NCI-H2196 (cell line): ENCODE measurements at regions not wholly inside any gene's neighbourhood (a gene's known extent, or its start where the extent isn't known, plus 50 kb on each side); places are given as distances from the start of the nearest gene placed in this dataset.

Experiments used
- DNase-seq: peaks from one replicate; lab custom pipeline; 2025; ENCODE audit not compliant: unreplicated experiment; lab: John Stamatoyannopoulos, UW

DNA sequence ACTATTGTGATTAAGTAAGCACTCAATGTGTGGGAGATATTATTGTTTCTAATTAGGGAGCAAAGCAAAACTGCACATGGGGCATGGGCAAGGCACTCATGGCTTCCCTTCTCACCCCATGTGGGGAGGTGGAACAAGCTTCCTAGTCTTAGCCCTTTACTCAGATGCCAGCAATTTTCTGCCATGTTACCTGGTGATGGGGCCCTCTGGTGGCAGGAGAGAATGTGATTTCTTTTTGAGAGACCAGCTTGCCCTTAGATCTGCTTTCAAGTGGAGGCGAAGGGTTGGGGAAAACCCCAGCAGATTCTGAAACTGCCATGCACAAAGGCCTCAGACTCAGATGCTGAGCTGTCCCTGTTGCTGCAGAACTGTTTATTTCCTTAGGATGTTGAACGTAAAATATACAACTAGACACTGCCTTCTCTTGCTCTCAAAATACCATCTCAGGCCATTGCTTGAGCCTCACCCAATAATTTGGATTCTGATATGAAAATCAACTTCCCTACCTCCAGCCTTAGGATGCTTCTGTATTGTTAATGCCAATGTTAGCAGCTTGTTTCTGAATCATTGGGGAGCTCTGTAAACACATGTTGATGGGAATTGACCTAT lies 130.2 kb upstream of the TPRG1 start:
- peak; percentile 83 for DNase-seq

DNA sequence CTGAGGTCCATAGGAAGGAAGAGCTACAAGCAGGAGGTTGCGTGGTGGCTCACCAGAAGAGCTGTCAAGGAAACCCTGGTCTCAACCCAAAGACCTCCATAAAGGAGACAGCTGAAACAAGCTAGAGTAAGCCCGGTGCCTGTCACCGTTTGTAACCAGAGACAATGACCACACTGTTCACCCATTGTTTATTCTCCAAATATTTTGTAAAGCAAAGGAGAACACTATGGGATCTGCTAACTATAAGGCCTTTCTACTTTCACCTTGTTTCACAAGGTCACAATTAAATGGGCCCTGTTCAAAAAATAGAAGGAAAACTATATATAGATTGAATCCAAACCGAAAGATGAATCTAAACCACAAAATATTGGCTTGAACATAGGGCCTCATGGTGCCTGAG lies 128.9 kb upstream of the TPRG1 start:
- no peak for DNase-seq

DNA sequence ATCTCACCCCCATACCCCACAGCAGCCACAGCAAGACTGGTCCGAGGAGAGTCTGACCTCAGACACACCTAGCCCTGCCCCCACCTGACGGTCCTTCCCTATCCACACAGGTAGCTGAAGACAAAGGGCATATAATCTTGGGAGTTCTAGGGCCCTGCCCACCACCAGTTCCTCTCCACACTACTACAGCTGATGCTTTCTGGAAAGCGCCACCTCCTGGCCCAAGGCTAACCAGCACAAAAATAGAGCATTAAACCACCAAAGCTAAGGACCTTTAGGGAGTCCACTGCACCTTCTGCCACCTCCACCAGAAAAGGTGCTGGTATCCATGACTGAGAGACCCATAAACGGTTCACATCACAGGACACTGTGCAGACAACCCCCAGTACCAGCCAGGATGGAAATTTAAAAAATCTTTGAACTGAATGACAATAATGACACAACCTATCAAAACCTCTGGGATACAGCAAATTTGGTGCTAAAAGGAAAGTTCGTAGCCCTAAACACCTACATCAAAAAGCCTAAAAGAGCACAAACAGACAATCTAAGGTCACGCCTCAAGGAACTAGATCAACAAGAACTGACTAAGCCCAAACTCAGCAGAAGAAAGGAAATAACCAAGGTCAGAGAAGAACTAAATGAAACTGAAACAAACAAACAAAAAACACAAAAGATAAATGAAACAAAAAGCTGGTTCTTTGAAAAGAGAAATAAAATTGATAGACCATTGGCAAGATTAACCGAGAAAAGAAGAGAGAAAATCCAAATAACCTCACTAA lies 122.1 kb upstream of the TPRG1 start:
- no peak for DNase-seq

DNA sequence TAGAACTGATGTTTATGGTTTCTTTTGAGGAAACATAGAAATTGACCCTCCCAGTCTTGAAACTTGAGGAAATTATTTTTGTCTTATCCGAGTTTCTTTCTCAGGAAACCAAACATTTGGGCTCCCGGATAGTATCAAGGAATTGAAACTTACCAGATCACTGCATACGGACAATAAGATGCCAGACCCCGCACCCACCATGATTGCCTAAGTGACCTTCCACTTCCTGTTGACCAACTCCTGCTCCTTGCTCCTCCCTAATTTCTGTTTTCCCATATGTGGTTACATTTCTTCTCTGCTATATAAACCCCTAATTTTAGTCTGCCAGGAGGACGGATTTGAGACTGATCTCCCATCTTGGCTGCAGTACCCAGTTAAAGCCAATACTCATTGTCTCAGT lies 118.4 kb upstream of the TPRG1 start:
- DNase-seq, result no peak

DNA sequence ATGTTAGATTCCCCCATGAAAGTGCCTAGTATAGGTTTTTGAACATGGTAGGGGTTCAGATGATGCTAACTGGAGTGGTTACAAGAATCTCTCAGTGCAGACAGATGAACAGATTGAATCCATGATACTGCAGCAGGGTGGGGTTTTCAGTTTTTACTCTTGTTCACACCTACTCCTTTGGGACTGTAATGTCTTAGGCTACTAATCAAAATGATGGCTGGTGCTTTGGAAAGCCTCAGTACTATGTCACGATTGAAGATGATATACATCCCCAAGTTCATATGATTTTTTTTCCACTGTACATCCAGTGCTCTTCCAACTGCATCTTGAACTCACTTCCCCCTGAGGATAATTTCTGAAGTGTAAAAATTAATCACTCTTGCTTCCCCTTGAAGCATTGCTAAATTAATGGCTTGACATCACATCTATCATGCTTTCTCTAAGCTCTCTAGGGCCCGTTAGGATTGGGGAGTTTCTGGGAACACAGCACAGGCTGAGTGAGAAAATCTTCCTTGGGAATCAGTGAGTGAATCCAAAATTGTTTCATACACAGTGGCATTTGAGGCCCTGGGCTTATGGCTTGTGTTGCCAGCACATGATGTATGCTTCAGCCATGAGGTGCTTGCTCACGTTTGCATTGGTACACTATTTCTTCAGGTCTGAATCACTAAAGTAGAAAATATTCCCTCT lies 115.0 kb upstream of the TPRG1 start:
- DNase-seq, result no peak

DNA sequence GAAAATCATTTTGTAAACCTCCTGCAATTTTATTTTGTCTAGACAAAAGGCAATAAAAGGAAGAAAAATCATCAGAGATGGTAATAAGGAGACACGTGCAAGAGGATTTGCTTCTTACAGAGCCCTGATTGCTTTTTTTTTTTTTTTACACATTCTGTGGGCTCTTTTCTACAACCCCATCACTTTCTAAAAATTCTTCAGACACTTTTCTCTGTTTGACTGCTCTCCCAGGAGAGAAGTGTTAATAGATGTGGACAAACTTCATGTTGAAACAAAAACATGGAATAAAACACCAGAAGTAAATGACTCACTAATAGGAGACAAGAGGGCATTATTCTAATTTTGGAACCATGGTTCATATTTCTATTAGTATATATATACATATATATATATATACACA lies 114.4 kb upstream of the TPRG1 start:
- no peak for DNase-seq

DNA sequence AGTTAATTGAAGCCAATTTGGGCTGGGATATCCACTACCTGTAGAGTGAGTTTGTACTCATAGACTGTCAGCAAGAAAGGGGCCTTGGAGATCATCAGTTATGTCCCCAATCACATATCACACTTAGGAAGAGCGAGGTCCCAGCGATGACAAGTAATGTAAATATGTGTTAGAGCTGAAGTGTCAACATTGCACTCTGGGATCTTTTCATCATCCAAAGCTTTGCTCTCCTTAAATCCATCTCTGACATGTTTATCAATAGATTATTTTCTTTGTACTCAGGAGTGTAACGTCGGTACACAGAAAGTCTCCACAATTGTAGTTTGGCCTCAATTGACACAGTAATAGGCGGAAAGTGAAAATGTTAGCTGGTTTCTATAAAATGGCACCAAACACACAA lies 113.7 kb upstream of the TPRG1 start:
- DNase-seq, result no peak

DNA sequence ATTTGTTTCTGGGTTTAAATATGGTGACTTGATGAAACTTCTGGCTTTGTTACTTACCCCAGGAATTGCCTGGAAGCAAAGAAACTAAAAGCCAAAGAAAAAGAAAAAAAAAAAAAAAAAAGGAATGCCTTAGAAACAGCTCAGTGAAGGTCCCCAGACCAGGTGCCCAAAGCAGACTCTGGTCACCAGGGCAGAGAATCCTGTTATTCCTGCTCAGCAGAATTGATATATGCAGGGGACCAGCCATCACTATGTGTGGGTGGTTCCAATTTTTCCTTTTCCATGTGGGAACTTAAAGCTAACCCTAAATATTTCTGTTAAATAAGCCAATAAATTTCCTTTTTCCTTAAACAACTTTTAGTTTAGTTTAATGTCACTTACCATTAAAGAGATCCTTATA lies 100.8 kb upstream of the TPRG1 start:
- no peak for DNase-seq

DNA sequence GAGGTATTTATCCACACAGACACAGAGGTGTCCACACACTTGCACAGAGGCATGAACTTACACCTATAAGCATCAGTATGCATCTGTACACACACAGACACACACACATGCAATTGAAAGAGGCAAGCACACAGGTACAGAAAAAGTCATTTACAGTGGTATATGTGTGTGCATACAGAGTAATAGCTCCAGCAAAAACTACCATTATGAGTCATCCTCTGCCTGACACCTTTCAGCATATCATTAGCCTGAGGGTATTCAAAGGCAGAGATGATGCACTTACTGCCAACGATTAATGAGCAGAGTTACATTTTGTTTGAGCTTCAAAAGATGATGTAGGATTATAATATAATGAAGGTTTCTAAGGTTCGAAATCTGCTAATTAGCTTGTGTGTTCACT lies 100.3 kb upstream of the TPRG1 start:
- no peak for DNase-seq

DNA sequence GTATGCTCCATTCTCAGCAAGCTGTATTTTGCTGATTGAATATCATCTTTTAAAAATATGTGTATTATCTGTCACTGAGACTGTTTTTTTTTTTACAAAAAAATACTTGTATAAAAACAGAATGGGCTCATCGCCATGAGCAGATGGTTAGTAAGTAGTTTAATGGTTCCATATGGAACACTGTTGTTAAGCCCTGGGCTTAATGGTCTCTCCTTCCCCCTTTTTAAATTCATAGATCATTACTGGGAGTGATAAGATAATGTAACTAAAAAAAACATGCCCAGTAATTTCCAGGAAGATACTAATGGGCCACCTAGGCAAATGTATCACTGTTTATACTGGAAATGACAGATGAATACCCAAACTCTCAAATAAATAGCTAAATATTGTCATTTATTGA lies 95.3 kb upstream of the TPRG1 start:
- DNase-seq, result no peak

DNA sequence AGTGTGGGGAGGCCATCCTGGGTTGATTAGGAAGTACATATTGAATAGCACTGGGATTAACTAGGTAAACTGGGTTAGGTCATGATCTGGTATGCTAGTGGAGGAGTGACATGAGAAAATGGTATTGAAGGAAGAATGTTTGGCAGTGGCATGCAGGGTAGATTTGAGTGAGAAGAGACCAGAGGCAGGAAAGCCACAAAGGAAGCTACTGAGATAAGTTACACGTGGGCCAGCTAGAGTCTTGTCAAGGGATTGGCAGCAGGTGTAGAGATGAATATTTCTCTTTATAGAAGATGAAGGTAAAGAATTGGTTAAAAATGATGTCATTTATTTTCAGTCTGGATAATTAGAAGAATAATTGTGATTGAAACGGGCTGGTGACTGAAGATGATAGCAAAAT lies 91.0 kb upstream of the TPRG1 start:
- no peak for DNase-seq

DNA sequence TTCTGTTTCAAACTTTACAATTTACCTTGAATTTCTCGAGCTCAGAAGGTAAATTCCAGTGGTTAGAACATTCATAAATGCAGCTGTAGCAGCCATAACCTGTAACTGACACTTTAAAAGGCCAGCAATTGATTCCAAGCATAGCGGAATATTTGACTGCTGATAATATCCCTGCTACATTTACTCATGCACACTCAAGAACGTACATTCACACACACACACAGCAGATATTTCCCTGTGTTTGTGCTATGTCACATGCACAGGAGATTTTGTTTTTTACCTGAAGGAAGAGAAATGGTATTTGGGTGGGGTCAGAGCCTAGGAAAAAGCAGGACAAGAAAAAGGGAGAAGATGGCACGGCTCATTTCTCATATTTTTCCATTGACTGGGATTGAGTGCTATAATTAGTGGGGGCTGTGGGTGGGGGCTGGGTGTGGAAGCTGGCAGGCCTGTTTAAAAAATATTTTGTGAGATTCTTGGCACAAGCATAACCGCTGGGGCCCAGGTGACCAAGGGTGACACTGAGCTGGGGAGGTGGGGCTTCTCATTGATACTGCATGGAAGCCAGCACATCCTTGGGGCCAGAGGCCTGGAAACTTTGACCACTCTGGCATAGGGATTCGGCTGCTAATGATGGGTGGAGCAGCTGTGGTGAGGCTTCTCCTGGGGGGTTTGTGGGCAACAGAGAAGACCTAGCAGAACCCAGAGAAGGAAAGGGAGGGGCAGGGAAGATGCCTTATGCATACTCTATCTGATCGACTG lies 88.9 kb upstream of the TPRG1 start:
- no peak for DNase-seq

DNA sequence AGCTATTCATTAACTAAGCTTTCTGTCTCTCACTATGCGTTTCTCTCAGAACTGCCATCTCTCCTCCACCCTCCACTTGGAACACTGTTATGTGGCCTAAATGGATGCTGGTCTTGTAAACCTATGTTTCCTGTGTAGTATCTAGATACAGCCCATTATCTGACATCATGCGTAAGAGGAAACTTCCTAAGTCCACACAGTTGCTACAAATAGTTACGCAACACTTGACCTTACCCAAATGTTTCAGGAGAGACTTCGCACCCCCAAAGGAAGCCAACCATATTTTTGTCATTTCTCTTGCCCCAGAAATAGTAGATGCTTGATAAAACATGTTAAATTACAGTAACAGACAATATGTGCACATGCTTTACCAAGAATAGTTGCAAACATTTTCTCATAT lies 87.2 kb upstream of the TPRG1 start:
- DNase-seq, result no peak

DNA sequence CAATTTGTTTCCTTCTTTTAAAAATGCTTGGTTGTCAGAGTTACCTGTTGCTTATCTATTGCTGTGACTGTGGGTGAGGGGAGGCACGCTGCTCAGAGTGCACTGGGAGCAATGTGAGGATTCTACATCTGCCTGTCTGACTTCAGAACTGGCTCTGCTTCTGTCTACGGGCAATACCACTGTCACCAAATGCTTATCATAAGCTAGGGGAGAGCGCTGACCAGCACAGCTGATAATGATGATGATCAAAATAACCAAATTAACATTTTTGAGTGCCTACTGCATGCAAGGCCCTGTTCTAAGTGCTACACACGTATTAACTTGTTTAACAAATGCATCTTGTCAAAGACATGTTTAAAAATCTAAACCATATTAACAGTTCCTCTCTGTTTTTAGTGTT lies 79.2 kb upstream of the TPRG1 start:
- no peak for DNase-seq

DNA sequence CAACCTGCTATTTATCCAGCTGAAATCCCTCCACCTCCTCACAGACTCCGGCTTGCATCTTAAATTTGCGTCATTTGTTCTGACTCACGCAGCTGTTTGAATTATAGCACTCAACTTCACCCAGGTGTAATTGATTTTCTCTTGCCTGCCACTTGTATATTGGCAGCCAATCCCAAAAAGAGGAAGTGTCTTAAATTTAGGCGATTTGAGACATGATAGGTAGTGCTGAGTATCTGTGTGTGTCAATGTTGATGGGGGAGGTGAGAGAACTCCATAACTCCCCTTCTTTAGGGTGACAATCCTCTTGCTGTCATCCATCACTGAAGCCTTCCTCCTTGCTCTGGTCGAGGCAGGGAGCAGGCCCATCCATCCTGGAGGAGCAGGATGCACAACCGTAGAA lies 77.2 kb upstream of the TPRG1 start:
- no peak for DNase-seq

DNA sequence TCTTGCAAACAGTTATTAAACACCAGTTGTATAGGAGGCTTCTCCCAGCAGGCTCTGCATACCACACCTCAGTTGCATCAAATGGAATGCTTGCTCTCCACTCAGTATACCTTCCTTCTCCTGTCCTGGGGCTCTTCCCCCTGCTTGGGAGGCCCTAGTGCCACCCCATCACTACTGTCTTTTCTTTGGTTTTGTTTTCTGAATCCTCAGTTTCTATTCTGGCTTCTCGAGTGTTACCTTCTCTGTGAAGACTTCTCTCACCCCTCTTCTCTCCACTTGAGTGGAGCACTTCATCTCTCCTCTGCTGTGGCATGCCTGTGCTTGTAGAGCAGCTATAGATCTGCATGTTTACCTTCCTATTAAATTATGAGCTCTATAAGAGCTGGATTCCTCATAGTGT lies 75.7 kb upstream of the TPRG1 start:
- no peak for DNase-seq

DNA sequence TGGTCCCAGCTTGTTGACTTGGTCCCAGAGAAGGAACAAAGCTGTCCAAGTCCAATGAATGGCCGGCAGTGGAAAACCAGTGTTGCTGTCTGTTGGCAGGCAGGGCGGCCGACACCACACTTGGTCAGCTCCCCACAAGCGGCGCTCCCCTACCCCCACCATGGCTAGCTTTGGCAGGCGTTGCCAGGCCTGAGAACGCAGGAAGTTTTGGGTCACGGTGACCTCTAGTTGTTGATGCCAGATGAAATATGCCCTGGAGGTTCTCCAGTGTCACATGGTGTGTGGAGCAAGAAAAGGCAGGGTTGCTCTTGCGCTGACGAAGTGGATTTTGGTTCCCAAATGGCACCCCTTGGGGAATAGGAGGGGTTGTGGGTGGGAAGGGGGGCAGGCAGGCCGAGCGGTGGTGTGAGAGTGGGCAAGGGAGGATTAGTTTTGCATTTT lies 72.7 kb upstream of the TPRG1 start:
- no peak for DNase-seq

DNA sequence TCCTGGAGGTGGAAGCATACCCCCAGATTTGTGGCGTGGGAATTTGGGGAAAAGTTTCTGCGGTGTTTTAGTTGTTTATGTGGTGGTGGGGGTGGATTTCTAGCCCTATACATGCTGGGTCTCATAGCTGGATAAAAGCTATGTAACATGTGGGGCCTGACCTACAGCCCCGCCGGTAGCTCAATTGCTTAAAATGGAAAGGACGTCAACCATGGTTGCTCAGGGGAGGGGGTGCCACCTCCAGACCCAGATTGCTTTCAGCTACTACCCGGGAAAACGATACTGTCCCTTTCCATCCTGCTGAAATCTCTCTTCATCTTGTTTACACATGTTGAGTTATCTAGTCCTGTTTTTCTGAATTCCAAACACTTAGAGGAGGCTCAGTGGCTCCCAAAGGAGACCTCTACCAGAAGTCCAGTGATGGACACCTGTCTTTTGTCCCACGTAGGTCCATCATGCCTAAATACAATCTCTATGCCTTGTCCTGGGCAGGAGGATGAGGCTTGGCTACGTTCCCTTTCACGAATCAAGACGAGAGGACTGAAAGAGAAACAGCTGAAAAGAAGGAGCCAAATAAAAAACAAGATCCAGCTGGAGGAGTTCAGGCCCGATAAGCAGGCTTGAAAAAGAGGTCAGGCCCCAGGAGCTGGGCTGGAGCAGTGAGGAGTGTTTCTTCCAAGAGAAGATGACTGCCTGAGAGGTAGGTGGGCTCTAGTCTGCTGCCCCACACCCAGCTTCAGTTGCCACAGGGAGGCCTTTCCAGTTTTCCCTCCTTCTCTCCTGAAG lies 72.1 kb upstream of the TPRG1 start:
- no peak for DNase-seq

DNA sequence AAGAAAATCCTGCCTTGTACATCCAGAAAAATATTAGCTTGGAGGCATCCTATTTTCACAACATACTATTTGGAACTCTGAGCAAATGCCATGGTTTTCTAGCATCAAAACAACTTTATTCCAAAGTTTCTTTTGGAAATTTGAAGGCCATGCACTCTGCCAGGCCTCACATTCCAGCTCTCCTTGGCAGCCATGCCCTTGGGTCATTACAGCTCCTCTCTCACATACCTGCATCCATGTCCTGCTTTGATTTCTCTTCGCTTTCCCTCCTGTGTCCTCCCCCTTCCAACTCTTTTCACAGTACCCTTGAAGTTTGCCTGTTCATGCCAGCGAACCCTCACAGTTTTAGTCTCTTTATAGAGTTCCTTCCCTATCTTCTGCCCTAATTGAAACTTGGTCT lies 70.9 kb upstream of the TPRG1 start:
- DNase-seq, result no peak

DNA sequence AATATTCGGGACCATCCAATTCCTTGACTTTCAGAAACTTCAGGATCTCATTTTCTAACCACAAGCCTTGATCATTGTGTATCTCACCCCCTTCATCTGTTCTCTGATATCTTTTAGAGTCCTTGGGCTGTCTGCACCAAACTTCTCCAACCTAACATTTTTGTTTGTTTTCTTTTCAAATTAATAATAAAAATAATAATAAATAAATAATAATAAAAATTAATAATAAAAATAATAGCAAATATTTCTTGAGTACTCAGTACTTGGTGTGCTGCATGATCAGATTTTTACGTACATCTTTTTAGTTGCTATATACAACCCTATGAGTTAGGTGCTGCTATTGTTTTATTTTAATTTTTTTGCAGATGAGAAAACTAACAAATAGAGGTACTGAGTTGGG lies 70.2 kb upstream of the TPRG1 start:
- no peak for DNase-seq

DNA sequence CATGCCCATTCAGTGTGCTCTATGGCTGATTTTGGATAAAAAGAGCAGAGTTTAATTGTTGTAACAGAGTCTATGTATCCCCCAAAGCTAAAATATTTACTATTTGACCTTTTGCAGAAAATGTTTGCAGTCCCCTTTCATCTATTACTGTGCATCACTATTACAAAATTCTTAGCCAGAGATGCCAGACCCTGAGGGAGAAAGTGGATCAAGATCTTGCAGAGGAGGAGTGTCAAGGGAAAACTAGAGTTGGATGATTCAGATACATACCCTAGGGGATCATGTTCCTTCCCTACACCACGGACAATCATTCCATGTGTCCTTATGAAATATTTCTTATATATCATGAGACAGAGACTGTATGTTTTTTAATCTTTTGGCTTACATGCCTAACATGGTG lies 68.6 kb upstream of the TPRG1 start:
- no peak for DNase-seq
